ENCODE measurements at regions not wholly inside any gene's neighbourhood (a gene's known extent, or its start where the extent isn't known, plus 50 kb on each side); places are given as distances from the start of the nearest gene placed in this dataset.

DNA sequence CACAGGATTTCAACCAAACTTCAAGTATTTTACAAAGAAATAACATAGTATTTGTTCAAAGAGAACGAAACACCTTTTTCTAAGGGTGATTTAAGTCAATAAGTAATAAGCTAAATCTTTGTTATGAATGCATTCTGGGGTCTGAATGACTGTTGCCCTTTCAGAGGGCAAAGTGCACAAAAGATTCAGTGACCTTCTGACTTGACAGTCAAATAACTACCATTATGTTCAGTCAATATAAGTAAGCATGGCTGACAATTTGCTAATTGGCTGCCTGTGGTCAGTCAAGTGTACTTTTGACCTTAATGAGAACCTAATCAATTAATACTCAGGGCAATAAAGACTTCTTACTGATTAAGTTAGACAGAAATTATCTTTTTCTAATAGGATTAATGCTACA, 133.1 kb upstream of the NANOGP8 start:
- TF ChIP-seq POLR2AphosphoS5 (IDR thresholded peaks at IDR 0.05; ENCODE audit: low read depth, low read length) (no peak), POLR2A (IDR thresholded peaks at IDR 0.05; ENCODE audit: low read depth, low read length) (no peak), SPI1 (IDR thresholded peaks at IDR 0.05; ENCODE audit: low read depth, low read length) (no peak), POU2F2 (IDR thresholded peaks at IDR 0.05; ENCODE audit: low read depth, low read length) (no peak)
